IPS-NIHi11 (cell line): ENCODE measurements at regions not wholly inside any gene's neighbourhood (a gene's known extent, or its start where the extent isn't known, plus 50 kb on each side); places are given as distances from the start of the nearest gene placed in this dataset.
"Not testable (repeated sequence)": the region's sequence is repeated elsewhere in the genome, so short reads cannot be mapped to it uniquely, and the experiment has no call there.

Experiments
- DNase-seq: peaks from one replicate; pipeline ENCODE4 v3.0.0; 2012; ENCODE audit warnings: mixed read lengths, low spot score

DNA sequence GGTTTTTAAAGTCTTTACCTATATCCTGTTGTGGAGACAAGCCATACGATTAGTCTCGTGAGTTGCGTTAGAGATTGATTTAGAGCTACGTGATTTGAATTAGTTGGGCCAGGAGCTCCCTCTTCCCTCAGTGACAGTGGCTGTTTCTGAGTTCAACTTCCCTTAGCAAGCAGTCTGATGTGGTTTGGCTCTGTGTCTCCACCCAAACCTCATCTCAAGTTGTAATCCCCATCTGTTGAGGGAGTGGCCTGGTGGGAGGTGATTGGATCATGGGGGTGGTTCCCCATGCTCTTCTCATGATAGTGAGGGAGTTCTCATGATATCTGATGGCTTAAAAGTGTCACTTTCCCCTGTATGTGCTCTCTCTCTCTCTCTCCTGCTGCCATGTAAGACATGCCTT lies 192.9 kb upstream of the PTGFR start:
- DNase-seq = no peak

DNA sequence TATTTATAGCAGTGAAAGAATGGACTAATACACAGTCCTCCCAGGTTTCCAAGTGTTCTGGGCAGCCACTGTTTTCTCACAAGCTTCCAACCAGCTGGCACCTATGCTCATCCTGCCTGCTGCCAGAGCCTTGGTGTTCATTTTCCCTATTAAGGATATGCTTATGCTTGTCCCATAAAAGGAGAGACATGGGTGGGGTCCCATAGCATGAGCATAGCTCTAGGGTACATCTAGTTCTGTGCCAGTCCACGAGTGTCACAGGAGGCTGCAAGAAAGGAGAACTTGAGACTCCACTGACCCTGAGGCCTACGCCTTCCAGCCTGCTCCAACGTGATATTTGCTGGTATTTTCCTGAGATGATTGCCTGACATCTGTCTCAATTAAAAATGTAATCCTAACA lies 192.4 kb upstream of the PTGFR start:
- no peak for DNase-seq

DNA sequence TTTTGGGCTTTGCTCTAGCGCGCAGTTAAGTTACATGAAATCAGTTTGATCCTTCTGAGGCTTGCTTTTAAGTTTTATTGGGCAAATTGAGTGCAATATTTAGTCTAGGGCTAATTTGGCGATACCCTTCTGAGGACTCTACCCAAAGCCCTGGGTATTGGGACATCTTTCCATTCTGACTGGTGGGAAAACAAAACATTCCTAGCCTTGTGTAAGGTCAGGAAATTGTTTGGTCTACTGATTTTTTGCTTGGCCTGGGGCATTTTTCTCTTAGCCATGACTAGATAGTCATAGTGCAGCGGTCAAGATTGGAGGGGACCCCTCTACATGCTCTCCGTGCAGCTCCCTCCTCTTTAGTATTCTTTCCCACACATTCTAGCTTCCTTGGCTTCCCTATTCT lies 189.6 kb upstream of the PTGFR start:
- no peak for DNase-seq

DNA sequence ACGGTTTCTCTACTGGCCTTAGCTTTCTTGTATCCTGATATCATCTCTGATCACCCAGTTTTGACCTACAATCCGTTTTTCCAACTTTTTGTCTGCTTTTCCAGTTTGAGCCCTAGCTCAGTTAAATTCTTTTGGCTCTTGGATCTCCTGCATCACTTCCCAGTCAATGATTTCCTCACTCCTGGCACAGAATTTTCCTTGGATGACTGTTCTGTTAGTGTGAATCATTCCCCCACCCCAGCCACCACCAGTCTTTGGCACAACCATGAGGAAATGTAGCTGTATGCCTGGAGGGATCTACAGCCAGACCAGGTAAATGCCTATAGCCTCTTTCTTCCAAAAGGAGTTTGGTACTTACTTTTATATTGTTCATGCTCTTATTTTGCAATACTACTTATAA lies 187.2 kb upstream of the PTGFR start:
- no peak for DNase-seq

DNA sequence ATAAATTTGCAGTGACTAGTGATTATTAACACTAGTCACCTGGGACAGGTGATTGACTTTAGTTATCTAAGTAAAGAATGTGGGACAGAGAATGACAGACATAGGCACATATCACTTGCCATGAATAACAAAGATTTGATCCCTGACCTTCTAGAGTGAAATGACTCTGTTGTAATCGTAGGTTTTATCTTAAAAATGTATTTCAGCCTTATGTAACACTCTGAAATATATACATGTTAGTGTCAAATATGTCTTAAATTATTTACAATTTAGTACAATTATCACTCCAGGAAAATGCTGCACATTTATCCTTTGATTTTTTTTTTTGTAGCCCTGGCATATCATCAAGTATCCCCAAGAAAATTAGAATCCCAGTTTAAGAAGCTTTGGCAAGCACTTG lies 186.4 kb upstream of the PTGFR start:
- DNase-seq = no peak

DNA sequence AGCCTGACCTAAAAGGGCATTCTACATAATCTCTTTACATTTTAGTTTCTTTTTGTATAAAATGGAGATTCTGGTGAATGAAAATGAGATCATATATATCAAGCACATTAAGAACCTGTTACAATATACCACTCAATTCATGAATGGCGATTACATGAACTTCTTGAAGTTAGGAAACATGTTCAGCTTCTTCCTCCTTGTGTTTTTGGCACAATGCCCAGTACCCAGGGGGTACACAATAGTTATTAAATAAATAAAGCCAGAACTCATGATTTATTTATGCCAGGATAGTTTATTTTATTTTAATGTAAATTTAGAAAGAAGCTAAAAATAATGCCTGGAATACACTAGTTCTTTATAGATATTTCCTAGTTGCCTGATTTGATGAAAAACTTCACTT lies 186.0 kb upstream of the PTGFR start:
- DNase-seq = no peak

DNA sequence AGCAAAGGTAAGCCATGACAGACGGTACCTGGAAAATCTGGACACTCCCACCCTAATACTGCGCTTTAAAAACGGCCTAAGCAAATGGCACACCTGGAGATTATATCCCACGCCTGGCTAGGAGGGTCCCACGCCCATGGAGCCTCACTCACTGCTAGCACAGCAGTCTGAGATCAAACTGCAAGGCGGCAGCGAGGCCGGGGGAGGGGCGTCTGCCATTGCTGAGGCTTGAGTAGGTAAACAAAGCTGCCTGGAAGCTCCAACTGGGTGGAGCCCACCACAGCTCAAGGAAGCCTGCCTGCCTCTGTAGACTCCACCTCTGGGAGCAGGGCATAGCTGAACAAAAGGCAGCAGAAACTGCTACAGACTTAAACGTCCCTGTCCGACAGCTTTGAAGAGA lies 180.5 kb upstream of the PTGFR start:
- DNase-seq = not testable (repeated sequence)

DNA sequence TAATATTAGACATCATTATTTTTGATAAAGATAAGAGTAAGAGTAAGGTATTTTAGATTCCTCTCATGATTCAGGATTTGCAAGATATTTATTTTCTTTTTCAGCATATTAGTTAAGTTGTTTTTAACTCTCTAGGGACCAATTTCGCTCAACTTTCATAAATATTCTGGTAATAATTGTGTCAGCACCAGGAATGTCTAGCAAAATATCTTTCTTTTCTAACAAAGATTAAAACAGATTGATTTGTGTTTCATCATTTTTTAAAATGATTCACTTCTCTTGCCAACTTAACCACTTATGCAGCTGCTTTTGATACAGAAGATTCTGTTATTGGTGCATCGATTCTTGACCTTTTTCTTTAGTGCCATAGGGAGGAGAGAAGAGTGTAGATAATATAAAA lies 172.8 kb upstream of the PTGFR start:
- DNase-seq = no peak

DNA sequence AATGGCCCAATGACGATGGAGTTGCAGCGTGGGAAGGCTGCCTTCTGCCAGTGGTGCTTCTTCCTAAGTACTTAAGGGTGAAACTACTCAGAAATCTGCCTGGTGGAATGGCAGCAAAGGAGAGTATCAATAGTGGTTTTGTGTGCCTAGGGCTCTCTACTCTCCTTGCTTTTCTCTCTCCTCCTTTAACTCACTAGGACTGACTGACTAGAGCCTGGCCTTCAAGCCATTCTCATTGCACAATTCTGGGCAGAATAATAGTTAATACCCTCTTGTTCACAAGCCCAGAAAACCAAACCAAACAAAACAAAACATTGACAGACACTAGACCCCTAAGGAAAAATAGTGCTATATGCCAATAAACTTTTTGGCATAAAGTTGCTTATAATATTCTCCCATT lies 171.2 kb upstream of the PTGFR start:
- DNase-seq = no peak

DNA sequence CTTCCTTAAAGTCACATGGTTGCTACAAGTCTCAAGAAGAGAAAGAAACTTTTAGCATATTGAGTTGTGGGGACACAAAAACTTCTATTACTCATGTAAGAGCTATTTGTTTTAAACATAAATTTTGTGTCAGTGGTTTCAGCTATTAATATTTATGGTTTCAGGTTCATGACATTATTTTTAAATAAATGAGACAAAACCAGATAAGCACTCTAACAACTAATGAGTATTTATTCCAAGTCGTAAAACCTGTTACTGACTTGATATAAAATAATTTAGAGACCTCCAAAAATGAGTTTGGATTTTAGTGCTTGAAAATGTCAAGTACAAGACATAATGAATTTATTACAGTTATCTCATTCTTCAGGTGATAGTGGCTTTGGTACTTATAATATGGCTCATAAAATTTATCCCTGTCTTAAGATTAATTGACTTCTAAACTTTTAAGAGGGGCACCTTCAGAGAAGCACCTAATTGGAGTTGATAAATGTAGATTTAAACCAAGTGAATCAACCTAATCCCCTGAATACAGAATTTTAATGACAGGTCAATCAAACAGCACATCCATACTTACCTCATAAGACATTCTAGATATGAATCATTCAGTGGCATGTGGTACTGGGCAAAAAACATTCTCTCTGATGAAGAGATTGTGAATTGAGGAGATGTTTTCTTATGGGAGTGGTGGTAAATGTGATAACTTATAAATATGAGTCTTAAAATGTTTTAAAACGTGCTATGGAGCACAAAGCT lies 167.7 kb upstream of the PTGFR start:
- no peak for DNase-seq

DNA sequence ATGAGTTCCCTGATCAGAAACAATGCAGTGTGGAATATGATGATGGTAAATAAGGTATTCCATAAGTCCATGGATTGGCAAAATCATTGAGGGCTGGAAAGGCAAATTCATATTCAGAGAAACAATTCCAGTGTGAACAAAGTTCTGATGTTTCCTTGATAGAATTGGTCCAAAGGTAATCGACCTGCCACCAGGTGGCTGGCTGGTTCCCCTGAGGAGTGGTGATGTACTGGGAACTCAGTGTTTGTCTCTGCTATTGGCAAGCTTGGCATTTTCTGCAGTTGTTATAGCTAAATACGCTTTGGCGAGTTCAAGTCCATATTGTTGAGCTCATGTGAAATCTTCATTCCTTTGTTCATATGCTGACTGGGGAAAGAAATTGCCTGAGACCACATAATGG lies 165.5 kb upstream of the PTGFR start:
- no peak for DNase-seq

DNA sequence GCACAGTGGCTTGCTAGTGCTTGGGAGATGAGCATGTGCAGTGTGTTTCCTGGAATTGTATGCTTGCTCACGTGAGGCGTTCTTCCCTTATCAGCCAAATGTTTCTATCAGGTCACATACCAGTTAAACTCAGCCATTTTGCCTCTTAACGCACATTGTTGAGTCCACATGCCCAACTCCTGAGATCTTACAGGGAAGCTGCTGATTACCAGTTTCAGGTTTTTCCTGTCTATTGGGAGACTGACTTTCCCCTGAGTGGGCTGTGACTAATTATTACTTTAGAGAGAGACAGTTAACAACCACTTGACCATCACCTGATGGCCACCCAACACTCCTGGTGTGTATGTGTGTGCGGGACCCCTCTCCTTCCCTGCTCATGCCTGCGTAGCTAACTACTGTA lies 161.3 kb upstream of the PTGFR start:
- no peak for DNase-seq

DNA sequence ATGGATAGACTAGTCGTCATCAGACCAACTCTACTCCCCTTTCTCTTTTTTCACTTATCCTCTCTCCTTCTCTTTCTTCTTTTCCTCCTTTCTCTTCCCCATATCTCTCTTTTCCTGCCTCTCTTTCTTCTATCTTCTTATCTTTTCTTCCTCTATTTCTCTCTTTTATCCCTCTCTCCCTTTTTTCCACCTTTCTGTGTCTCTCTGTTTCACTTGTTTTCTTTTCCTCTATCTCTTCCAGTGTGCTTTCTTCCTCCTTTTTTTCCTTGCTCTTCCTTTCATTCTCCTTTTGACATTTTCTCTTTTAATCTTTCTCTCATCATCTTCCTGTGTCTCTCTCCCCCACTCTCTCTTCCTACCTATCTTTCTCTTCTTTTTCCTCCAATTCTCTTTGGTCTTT lies 159.0 kb upstream of the PTGFR start:
- no peak for DNase-seq

DNA sequence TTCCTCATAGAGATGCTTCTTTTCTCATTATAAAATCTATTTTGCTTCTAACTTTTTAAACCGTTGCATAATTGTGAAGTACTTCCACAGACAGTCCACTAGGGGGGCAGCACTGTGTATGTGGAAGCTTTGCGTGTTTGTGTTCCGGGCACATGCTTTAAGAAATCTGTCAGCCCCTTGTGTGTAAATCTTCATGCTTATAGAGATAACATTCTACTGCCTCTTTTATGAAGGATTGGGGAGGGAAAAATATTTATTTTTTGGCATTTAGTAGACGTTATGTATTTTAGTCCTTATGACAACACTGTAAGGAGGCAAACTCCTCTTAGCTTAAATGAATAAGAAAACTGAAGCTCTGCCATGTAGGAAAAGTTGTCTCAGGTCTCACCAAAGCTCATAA lies 157.3 kb upstream of the PTGFR start:
- DNase-seq = peak; percentile 20

DNA sequence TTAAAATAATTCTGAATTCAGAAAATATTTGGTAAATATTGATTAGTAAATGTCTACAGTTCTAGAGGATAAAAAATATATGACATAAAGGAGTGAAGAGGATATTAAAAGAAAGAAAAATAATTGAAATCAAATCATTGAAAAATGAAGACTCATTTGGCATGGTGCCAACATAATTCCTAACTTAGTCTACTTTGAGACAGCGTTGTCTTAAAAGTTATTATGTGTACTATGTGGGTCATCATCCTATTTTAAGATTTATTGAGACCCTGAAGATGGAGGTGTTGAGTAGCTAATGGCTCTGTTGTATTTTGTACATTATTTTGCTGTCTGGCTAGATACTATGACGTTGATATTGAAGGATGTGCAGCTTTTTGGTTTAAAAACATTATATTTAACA lies 156.7 kb upstream of the PTGFR start:
- DNase-seq = no peak

DNA sequence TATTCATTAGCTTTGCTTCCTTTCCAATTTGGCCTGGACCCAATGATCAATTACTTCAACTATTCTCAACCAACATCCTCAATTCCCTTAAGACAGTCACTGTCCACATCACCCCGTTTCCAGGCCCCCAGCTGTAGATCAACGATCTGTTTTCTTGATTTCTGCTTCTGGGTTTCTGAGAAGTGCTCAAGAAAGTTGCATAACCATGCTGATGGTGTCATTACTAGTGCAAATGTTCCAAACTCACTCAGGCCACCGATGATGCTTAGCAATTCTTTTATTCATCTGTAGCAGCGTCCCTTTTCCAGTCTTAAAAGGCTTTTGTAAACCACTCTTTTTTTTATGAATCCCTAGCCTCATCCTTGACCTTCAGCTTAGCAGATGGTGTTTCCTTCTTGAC lies 155.8 kb upstream of the PTGFR start:
- no peak for DNase-seq

DNA sequence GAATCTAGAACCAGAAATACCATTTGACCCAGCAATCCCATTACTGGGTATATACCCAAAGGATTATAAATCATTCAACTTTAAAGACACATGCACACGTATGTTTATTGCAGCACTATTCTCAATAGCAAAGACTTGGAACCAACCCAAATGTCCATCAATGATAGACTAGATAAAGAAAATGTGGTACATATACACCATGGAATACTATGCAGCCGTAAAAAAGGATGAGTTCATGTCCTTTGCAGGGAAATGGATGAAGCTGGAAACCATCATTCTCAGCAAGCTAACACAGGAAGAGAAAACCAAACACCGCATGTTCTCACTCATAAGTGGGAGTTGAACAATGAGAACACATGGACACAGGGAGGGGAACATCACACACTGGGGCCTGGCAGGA lies 154.0 kb upstream of the PTGFR start:
- DNase-seq = not testable (repeated sequence)

DNA sequence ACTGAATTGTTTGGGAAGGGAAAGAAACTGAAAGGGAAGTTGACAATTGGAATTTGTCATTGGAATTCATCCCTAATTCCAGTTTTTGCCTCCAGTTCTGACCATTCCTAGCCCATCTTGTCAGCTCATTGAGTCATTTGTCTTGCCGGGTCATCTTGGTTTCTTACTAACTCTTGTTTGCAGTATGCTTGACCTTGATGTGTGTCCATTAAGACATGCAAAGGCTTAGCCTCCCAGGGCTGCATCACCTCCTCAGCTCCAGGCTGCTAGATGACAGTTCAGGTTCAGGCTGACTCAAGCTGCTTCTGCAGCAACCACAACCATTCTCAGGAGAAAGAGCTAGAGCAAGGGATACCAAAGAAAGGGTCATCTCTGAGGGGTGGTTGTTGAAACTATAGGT lies 151.3 kb upstream of the PTGFR start:
- no peak for DNase-seq

DNA sequence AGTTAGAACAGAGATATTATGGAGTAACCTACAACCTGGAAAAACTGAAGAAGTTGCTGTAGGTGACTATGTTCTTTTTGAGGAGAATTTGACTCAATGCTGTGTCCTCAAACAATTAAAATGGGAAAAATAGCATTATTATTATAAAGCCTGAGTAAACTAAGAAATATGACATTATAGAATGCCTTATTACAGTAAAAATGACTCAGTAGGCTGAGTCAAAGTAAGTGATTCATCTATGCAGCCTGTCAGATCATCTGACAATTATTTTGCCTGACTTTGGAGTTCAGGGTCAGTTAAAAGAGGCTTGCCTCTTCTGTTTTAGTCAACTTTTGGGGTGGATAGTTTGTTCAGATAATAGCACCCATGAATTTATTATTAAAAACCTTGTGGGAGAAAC lies 150.8 kb upstream of the PTGFR start:
- no peak for DNase-seq

DNA sequence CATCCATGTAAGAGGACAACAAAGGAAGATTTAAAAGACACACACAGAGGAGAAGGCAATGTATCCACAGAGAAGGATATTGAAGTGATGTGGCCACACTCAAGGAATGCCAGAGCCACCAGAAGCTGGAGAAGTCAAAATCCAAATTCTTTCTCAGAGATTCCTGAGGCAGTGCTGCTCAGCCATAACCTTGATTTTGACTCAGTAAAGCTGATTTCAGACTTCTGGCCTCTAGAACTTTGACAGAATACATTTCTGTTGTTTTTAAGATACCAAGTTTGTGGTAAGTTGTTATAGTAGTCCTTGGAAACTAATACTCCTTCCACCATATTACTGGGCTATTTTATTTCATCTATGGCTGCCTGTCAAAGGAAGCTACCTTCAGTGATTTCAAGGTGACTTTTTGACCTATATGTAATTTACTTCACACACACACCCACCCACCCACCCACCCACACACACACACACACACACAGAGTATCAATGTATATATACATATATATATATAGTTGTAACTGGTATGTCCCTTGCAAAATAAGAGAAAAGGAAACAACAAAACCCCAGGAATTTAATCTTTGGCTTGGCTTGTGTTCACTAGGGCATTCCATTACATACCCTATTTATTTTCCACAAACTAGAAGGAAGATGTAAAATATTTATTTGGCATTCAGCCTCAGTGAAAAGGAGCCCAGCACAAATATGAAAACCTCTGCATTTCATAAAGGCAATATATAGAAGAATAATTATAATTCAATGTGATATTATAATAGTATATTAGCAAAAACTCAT lies 142.1 kb upstream of the PTGFR start:
- no peak for DNase-seq

DNA sequence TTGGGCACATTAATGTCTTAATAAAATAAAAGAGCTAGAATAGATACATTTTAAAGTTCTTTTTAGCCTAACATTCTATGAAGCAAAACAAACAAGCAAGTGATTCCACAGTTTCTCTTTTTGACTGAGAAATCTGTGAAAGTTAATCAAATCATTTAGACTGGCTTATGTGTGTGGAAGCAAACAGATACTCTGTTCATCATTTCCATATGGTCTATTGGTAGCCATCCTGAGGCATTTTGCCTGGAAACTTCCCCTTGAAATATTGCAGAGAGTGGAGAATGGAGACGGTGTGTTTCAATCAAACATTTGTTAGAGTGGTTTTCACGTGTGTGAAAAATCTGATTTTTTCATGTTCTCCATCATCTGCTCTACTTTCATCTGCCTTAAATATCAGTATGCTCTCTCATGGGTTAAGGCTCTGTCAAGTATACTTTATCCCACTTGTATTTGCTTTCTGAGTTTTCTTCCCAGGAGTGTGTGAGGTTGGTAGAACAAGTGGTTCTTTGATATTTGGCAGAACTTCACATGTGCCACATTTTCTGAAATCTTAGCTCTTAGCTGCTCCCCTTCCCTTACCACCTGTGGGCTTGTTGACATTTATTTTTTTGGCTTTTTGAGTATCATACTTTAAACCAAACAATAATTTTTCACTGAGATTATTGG lies 139.1 kb upstream of the PTGFR start:
- DNase-seq = no peak

DNA sequence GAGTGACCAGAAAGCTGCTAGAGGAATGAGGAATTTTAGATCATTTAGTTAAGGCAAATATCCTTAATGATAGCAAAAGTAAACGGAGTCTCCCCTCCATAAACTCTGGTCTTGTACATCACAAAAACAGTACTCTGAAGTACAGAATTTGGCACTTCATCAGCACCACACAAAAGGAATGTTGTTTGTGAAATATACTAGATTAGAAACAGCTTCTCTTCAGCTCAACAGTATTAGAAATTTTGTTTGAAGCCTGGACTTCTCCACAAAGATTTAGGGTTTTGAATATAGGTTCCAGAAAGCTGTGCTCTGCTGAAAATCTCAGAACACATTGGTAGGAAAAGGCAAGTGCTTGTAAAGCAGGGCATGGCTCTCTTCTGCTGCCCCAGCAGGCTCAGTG lies 135.1 kb upstream of the PTGFR start:
- DNase-seq = no peak

DNA sequence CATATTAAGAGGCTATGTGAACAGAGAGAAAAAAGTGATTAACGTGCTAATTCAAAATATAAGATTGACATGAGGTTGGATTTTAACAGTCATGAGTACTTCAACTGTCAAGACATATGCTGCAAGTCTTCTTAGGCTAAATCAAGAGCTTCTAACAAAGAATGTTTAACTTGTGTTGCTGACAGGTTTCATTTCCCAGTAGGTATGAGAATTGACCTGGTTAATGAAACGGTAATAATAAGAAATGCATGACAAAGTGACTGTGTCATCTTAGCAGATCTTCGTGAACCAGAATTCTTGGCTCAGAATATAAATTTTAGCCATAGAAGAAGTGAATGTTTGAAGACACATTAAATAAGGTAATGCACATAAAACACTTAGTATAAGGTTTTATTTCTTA lies 132.6 kb upstream of the PTGFR start:
- no peak for DNase-seq
